ENCODE measurements at regions not wholly inside any gene's neighbourhood (a gene's known extent, or its start where the extent isn't known, plus 50 kb on each side); places are given as distances from the start of the nearest gene placed in this dataset.

DNA sequence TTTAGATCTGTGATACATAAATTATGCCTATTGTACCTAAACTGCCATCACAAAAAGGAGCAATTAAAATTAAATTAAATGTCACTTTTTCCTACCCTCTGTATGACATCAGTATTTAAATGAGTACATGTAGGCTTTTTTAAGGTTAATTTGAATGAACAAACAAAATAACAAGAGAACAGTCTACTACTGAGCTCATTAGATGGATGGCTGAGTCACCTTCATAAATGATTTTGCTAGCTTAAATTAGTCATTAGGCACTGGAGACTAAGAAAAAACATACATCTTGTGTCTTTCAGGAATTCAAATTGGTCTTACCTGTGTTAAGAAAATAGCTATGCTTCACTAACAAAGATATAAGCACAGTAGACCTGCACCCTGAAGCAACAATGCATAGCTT is 153.6 kb downstream of the RCN1 start:
- intact Hi-C loops (cut with micrococcal nuclease; ENCODE audit: unreplicated experiment): no loop called here
- BruUV-seq (replicated peaks): no TSS peak
- Mint-ChIP-seq H3K36me3 (ENCODE audit: insufficient read depth, unreplicated experiment) (no peaks in the 10 kb centered on the region), H3K4me1 (ENCODE audit: low read depth, unreplicated experiment) (no peaks in the 10 kb centered on the region), H3K27me3 (ENCODE audit: unreplicated experiment) (no peaks in the 10 kb centered on the region), H3K9me3 (ENCODE audit: low read depth, unreplicated experiment) (no peaks in the 10 kb centered on the region), H3K4me3 (ENCODE audit: low read depth, unreplicated experiment) (no peak overlapping the region), H3K27ac (ENCODE audit: unreplicated experiment) (no peak overlapping the region)
- DNase-seq: no peak
- CTCF ChIA-PET: interaction anchor here (1.7 kb wide), 1 partner anchor 13 kb away, joined by 5 read pairs; no protein-coding TSS in a partner anchor
- TF ChIP-seq, protein P1, sequence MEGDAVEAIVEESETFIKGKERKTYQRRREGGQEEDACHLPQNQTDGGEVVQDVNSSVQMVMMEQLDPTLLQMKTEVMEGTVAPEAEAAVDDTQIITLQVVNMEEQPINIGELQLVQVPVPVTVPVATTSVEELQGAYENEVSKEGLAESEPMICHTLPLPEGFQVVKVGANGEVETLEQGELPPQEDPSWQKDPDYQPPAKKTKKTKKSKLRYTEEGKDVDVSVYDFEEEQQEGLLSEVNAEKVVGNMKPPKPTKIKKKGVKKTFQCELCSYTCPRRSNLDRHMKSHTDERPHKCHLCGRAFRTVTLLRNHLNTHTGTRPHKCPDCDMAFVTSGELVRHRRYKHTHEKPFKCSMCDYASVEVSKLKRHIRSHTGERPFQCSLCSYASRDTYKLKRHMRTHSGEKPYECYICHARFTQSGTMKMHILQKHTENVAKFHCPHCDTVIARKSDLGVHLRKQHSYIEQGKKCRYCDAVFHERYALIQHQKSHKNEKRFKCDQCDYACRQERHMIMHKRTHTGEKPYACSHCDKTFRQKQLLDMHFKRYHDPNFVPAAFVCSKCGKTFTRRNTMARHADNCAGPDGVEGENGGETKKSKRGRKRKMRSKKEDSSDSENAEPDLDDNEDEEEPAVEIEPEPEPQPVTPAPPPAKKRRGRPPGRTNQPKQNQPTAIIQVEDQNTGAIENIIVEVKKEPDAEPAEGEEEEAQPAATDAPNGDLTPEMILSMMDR (IDR thresholded peaks at IDR 0.05; ENCODE audit: unreplicated experiment): no peak

DNA sequence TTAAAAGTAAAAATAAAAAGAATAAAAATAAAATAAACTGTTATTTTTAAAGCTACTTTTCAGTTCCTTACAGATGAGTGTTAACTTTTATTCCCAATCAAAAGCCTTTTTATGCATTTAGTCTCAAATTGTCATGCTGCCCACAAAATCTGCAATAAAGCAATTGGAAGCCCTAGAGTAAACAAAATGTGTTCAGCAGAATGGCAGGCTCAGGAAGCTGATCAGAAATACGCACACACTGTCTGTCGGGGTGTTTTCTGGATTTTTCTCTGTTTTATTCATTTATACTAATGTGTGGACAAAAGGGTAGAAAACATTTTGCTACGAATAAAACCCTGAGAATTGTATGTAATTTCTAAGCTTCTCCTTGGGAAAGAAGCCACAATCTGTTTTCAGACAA is 162.8 kb downstream of the RCN1 start:
- intact Hi-C loops (cut with micrococcal nuclease; ENCODE audit: unreplicated experiment): no loop called here
- CTCF ChIA-PET: no interaction called here
- Mint-ChIP-seq H3K27me3 (ENCODE audit: unreplicated experiment) (peaks cover 54% of the 10 kb centered on the region), H3K4me3 (ENCODE audit: low read depth, unreplicated experiment) (no peak overlapping the region), H3K27ac (ENCODE audit: unreplicated experiment) (no peak overlapping the region), H3K4me1 (ENCODE audit: low read depth, unreplicated experiment) (no peaks in the 10 kb centered on the region), H3K9me3 (ENCODE audit: low read depth, unreplicated experiment) (no peaks in the 10 kb centered on the region), H3K36me3 (ENCODE audit: insufficient read depth, unreplicated experiment) (no peaks in the 10 kb centered on the region)
- TF ChIP-seq, protein P1 (IDR thresholded peaks at IDR 0.05; ENCODE audit: unreplicated experiment): no peak
- no TSS peak for BruUV-seq (replicated peaks)
- DNase-seq: no peak

DNA sequence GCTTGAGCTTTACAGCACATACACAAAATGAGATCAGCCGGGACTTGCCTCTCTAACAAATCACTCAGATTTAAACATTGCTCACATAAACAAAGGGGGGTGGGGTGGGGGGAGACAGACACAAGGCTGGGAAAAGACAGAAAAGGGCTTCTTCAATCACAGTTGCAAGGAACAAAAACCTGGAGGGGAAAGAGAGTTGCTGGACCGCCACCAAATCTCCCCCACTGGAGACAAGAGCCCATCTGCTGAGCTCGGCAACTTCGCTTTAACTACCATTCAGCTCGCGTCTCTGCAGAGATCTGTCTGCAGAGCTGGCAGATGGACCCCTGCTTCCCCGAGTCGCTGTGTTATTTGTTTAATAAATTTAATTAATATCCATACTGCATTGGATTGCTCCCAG is 165.0 kb downstream of the RCN1 start:
- DNase-seq: no peak
- no TSS peak for BruUV-seq (replicated peaks)
- H3K36me3 Mint-ChIP-seq (ENCODE audit: insufficient read depth, unreplicated experiment): no peaks in the 10 kb centered on the region
- TF ChIP-seq, protein P1 (IDR thresholded peaks at IDR 0.05; ENCODE audit: unreplicated experiment): no peak
- no peak overlapping the region for H3K4me3 Mint-ChIP-seq (ENCODE audit: low read depth, unreplicated experiment)
- no peaks in the 10 kb centered on the region for H3K9me3 Mint-ChIP-seq (ENCODE audit: low read depth, unreplicated experiment)
- no peak overlapping the region for H3K27ac Mint-ChIP-seq (ENCODE audit: unreplicated experiment)
- H3K27me3 Mint-ChIP-seq (ENCODE audit: unreplicated experiment): peaks cover 41% of the 10 kb centered on the region
- H3K4me1 Mint-ChIP-seq (ENCODE audit: low read depth, unreplicated experiment): no peaks in the 10 kb centered on the region
- CTCF ChIA-PET: no interaction called here
- intact Hi-C loops (cut with micrococcal nuclease; ENCODE audit: unreplicated experiment): no loop called here

DNA sequence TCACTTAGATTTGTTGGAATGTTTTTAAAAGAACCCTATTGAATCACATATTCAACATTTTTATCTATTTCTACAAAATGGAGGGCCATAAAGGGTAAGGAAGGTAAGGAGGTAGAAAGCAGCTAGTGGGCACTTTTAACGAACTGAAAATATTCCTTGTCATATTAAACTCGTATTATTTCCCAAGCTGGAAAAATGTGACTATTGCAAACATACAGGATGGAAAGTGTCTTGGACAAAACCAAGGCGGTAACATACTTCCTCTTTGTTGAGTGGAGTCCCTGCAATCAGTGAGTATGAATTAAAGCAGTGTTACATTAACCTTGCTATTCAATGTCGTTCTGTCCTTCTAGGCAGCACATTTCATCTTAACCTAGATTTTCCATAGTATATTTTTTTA is 165.6 kb downstream of the RCN1 start:
- Mint-ChIP-seq H3K36me3 (ENCODE audit: insufficient read depth, unreplicated experiment) (no peaks in the 10 kb centered on the region), H3K27ac (ENCODE audit: unreplicated experiment) (no peak overlapping the region), H3K27me3 (ENCODE audit: unreplicated experiment) (peaks cover 35% of the 10 kb centered on the region), H3K4me1 (ENCODE audit: low read depth, unreplicated experiment) (no peaks in the 10 kb centered on the region), H3K9me3 (ENCODE audit: low read depth, unreplicated experiment) (no peaks in the 10 kb centered on the region), H3K4me3 (ENCODE audit: low read depth, unreplicated experiment) (no peak overlapping the region)
- no TSS peak for BruUV-seq (replicated peaks)
- CTCF ChIA-PET: no interaction called here
- intact Hi-C loops (cut with micrococcal nuclease; ENCODE audit: unreplicated experiment): no loop called here
- no peak for DNase-seq
- TF ChIP-seq, protein P1 (IDR thresholded peaks at IDR 0.05; ENCODE audit: unreplicated experiment): no peak
